ENCODE measurements at regions not wholly inside any gene's neighbourhood (a gene's known extent, or its start where the extent isn't known, plus 50 kb on each side); places are given as distances from the start of the nearest gene placed in this dataset.

DNA sequence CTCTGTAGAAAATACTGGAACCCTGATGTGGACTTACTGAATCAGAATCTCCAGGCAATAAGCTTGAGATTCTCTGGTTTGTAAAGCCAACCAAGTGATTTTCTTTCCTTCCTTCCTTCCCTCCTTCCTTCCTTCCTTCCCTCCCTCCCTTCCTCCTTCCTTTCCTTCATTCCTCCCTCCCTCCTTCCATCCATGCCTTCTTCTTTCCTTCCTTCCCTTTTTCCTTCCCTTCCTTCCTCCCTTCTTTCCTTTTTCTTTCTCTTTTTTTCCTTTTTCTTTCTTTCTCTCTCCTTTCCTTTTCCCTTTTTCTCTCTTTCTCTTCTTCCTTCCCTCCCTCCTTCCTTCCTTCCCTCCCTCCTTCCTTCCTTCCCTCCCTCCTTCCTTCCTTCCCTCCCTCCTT is 450.8 kb downstream of the GRXCR1 start:
- no peak for FAIRE-seq
- TF ChIP-seq, protein P1, sequence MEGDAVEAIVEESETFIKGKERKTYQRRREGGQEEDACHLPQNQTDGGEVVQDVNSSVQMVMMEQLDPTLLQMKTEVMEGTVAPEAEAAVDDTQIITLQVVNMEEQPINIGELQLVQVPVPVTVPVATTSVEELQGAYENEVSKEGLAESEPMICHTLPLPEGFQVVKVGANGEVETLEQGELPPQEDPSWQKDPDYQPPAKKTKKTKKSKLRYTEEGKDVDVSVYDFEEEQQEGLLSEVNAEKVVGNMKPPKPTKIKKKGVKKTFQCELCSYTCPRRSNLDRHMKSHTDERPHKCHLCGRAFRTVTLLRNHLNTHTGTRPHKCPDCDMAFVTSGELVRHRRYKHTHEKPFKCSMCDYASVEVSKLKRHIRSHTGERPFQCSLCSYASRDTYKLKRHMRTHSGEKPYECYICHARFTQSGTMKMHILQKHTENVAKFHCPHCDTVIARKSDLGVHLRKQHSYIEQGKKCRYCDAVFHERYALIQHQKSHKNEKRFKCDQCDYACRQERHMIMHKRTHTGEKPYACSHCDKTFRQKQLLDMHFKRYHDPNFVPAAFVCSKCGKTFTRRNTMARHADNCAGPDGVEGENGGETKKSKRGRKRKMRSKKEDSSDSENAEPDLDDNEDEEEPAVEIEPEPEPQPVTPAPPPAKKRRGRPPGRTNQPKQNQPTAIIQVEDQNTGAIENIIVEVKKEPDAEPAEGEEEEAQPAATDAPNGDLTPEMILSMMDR (IDR thresholded peaks at IDR 0.05; ENCODE audit: insufficient read depth, missing control alignments) = no peak
- DNase-seq (ENCODE audit: insufficient read length, low spot score) = no peak

DNA sequence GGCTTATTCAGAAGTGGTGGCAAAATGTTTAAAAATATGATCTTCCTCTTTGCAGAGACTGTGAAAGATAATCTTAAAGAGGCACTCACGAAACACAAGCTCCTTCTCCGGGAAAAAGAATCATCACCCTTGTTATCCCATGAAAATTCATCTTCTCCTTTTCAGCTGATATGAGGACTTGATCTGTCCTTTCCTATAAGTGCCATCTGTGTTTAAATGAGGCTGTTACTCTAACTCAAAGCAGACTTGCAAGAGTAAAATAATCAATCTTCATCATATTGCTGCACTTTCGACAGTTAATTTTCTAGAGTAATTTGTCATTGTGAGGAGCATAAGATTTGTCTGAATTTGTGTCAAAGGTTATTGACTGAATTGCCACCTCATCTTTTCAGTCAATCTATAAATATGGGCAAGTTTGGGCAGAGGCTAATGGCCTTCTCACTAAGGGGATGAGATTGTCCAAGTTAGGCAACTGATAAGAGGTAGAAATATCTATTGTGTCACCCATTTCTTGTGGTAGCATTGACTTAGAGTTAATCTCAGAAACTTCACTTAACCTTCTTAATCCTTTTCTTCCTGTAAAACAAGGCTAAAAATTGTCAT is 452.9 kb downstream of the GRXCR1 start:
- DNase-seq (ENCODE audit: insufficient read length, low spot score) (no peak), FAIRE-seq (no peak)
- TF ChIP-seq, protein P1 (IDR thresholded peaks at IDR 0.05; ENCODE audit: insufficient read depth, missing control alignments) = no peak

DNA sequence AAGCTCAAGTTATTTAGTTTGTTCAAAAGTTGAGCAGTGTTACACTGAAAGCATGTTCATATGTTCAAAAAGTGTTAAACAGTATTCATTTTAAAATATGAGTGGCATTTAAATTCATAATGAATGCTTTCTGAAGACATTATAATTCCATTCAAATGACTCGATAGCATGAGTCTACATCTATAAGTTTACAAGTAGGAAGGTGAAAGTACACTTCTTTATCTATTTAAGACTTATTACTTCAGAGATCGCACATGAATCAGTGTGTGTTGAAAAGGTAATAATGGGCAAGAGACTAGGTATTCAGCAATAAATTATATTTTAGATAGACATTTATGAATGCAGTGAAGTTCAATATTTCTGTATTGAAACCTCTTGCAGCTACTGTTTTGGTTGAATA is 456.1 kb downstream of the GRXCR1 start:
- DNase-seq (ENCODE audit: insufficient read length, low spot score) (no peak), FAIRE-seq (no peak)
- TF ChIP-seq, protein P1 (IDR thresholded peaks at IDR 0.05; ENCODE audit: insufficient read depth, missing control alignments) = no peak

DNA sequence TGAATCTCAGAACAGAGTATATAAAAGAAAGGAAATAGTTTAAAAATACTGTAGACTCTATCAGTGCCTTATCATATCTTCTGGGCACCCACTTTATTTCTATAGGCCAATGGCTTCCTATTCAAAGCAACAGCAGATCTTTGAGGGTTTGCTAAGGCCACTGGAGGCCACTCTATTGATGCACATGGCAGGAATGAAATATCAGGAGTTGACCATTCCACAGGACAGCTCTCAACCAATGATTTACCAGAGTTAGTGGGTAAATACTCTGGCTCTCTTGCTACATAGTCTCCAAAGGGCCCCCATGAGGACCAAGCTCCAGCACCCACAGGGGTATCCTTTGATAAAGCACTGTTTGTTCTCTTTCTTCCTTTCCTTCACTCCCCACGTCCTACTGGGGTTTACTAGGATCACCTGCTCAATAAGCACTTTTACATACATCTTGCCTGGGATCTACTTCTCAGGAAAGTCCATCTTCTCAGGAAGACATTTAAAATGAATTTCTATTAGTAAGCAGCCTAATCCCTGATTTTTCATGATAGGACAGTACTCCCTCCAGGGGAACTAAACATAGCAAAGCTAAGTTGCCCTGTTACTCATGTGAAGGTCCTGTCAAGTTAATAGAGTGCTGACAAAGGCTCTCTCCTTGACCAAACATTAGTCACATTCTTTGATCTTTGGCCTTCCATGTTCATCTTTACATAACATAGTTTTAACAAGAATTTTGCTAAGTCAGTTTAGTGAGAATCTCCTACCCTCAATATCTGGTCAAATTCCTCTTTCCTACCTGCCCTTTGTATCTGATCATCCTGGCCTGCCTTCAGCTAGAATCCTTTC is 459.7 kb downstream of the GRXCR1 start:
- FAIRE-seq (no peak), DNase-seq (ENCODE audit: insufficient read length, low spot score) (no peak)
- TF ChIP-seq, protein P1 (IDR thresholded peaks at IDR 0.05; ENCODE audit: insufficient read depth, missing control alignments) = no peak

DNA sequence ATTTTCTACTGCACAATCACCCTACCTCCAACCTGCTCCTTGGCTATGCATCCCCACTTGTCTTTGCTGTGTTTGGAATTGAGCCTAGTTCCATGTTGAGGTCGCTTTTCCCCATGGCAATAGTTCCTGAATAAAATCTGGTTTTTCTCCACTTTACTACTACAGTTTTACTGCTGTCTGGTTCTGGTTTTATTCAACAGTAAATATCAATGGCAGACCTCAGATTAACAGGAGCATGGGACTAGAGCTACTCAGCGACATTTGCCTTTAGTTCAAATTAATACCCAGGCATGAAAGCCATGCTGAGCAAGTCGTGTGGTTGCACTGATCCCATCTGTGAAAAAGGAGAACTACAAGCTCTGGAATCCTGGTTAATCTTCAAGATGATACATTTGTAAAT is 460.3 kb downstream of the GRXCR1 start:
- FAIRE-seq (no peak), DNase-seq (ENCODE audit: insufficient read length, low spot score) (no peak)
- TF ChIP-seq, protein P1 (IDR thresholded peaks at IDR 0.05; ENCODE audit: insufficient read depth, missing control alignments) = no peak

DNA sequence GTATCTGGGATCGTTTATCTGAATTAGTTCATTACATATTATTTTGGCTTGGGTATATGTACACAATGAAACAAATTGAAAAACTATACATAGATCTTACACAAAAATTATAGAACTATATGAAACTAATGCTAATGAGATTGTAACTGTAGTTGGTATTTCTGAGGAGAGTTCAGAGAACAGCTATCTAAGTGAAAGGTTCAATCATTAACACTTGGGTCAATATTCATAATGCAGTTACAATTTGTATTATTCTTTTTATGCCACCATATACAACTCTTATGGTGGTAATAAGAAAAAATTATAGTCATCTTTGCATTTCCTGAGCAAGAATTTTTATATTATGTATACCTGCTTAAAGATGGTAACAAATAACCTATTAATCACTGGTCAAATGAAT is 461.0 kb downstream of the GRXCR1 start:
- TF ChIP-seq, protein P1 (IDR thresholded peaks at IDR 0.05; ENCODE audit: insufficient read depth, missing control alignments) = no peak
- no peak for FAIRE-seq
- no peak for DNase-seq (ENCODE audit: insufficient read length, low spot score)

DNA sequence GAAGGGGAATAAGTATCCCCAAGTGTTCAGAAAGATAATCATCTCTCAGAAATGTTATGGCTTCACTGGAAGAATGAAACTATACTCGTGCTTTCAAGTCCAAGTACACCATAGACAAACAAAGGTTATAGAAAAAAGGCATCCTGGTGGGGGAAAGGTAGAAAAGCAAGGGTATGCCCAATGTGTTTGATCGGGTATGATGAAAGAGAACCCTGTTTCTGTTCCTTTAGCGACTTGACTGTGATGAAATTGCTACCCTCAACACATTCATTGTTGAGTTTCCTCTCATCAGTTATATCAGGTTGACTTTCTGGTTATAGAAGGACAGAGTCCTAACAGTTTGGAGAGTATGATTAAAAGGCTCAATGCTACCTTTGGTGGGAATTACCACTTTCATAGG is 464.3 kb downstream of the GRXCR1 start:
- TF ChIP-seq, protein P1 (IDR thresholded peaks at IDR 0.05; ENCODE audit: insufficient read depth, missing control alignments) = no peak
- peak; percentile 38 for FAIRE-seq
- no peak for DNase-seq (ENCODE audit: insufficient read length, low spot score)
